Stomach (tissue), 4 donors: ENCODE measurements at regions not wholly inside any gene's neighbourhood (a gene's known extent, or its start where the extent isn't known, plus 50 kb on each side); places are given as distances from the start of the nearest gene placed in this dataset.

Experiments
- POLR2A ChIP-seq, 4 donors: fragments of 450-650 bp; IDR thresholded peaks; one replicate each; pipeline ENCODE4 v1.6.1; 2016; ENCODE audit warnings: antibody characterized with exemption in 4 of 4, control low read depth in 2 of 4, mild to moderate bottlenecking in 1 of 4, moderate library complexity in 1 of 4
- TF ChIP-seq, protein P1 (sequence below), 7 experiments: fragments of 450-650 bp in 4 of 7; fragments of 200-600 bp in 3 of 7; sonication (generic) in 3 of 7; IDR thresholded peaks; one replicate each; pipeline ENCODE4 v1.5.1; 2016 to 2019; ENCODE audit warnings: antibody characterized with exemption in 7 of 7, control low read depth in 2 of 7, mild to moderate bottlenecking in 1 of 7

DNA sequence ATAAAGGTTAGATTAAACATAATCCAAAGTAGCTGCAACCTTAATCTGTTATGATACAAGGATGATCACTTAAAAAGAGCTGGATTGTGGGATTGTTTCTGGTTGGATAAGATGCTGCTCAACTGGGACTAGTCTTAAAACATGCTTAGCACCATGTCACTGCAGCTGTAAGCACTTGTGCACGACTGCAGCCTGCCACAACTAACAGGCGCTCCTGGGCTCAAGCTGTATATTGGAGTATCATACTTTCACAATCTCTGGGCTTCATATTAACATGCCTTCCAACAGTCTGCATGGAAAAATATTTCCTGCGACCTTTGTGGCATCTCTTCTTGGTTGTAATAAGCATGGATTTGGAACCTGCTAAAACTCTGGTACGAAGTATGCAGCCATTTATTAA lies 493.0 kb upstream of the PITX2 start:
- no peak for TF ChIP-seq POLR2A (IDR thresholded peaks at IDR 0.05)
- TF ChIP-seq, protein P1, sequence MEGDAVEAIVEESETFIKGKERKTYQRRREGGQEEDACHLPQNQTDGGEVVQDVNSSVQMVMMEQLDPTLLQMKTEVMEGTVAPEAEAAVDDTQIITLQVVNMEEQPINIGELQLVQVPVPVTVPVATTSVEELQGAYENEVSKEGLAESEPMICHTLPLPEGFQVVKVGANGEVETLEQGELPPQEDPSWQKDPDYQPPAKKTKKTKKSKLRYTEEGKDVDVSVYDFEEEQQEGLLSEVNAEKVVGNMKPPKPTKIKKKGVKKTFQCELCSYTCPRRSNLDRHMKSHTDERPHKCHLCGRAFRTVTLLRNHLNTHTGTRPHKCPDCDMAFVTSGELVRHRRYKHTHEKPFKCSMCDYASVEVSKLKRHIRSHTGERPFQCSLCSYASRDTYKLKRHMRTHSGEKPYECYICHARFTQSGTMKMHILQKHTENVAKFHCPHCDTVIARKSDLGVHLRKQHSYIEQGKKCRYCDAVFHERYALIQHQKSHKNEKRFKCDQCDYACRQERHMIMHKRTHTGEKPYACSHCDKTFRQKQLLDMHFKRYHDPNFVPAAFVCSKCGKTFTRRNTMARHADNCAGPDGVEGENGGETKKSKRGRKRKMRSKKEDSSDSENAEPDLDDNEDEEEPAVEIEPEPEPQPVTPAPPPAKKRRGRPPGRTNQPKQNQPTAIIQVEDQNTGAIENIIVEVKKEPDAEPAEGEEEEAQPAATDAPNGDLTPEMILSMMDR (IDR thresholded peaks at IDR 0.05): no peak
